DND-41 (cell line): ENCODE measurements at regions not wholly inside any gene's neighbourhood (a gene's known extent, or its start where the extent isn't known, plus 50 kb on each side); places are given as distances from the start of the nearest gene placed in this dataset.

ENCODE experiments used
- EZH2 ChIP-seq: IDR thresholded peaks from 3 replicates; pipeline ENCODE4 v1.6.1; 2012; ENCODE audit warnings: borderline replicate concordance, low read depth, mild to moderate bottlenecking, moderate library complexity, low read length, inconsistent platforms; ENCODE audit not compliant: severe bottlenecking
- TF ChIP-seq, protein P1 (sequence below): IDR thresholded peaks from 2 replicates; pipeline ENCODE4 v1.5.1; 2012; ENCODE audit warnings: borderline replicate concordance, low read length, moderate library complexity, mild to moderate bottlenecking; ENCODE audit not compliant: poor library complexity, severe bottlenecking; ENCODE audit errors: extremely low read depth

DNA sequence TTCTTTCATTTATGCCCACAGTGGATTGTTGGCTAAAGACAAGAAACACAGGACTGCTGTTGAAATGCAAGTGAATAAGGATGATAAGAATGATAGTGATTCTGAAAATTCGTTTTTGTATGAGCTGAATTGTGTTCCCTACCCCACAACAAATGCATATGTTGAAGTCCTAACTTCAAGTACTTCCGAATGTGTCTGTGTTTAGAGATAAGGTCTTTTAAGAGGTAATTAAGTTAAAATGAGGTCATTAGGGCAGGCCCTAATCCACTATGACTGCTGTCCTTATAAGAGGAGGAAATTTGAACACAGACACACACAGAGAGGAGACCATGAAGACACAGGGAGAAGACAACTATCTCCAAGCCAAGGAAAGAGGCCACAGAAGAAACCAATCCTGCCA lies 126.6 kb upstream of the ACSL4 start:
- TF ChIP-seq, protein P1, sequence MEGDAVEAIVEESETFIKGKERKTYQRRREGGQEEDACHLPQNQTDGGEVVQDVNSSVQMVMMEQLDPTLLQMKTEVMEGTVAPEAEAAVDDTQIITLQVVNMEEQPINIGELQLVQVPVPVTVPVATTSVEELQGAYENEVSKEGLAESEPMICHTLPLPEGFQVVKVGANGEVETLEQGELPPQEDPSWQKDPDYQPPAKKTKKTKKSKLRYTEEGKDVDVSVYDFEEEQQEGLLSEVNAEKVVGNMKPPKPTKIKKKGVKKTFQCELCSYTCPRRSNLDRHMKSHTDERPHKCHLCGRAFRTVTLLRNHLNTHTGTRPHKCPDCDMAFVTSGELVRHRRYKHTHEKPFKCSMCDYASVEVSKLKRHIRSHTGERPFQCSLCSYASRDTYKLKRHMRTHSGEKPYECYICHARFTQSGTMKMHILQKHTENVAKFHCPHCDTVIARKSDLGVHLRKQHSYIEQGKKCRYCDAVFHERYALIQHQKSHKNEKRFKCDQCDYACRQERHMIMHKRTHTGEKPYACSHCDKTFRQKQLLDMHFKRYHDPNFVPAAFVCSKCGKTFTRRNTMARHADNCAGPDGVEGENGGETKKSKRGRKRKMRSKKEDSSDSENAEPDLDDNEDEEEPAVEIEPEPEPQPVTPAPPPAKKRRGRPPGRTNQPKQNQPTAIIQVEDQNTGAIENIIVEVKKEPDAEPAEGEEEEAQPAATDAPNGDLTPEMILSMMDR: no peak
- no peak for TF ChIP-seq EZH2
